ENCODE measurements at regions not wholly inside any gene's neighbourhood (a gene's known extent, or its start where the extent isn't known, plus 50 kb on each side); places are given as distances from the start of the nearest gene placed in this dataset.

DNA sequence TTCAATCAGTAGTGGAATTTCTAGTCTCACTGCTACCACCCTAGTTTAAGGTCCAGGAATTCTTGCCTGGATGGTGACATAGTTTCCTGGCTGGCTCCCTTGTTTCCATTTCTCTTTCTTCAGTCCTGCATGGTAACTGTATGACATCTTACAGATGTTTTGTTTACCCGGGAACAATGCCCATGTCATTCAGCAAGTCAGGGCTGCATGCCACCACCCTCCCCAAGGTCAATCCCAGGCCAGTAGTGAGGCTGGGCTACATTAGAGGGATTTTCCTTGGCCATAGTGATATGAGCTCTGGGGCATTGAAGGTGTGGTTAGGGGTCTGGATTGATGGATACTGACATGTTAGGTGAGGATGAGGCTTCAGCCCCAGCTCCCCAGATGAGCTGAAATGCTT, 114.9 kb upstream of the E2F8 start:
- intact Hi-C loops (cut with micrococcal nuclease; ENCODE audit: unreplicated experiment): no loop called here
- H3K79me2 ChIP-seq (ENCODE audit: control insufficient read depth, insufficient read depth, low read length): no peaks in the 10 kb centered on the region
- no peak overlapping the region for H3K4me2 ChIP-seq (ENCODE audit: control insufficient read depth, insufficient read depth)
- no peak overlapping the region for H2AFZ ChIP-seq (ENCODE audit: control insufficient read depth, low read depth, low read length)
- TF ChIP-seq EGR1 (IDR thresholded peaks at IDR 0.05; ENCODE audit: borderline replicate concordance in 1 of 2, low read depth in 2 of 2, low read length in 2 of 2) (no peak), MYC (IDR thresholded peaks at IDR 0.05; ENCODE audit: insufficient read depth, insufficient read length, insufficient replicate concordance, low read length, severe bottlenecking) (no peak), TCF7 (IDR thresholded peaks at IDR 0.05; ENCODE audit: borderline replicate concordance) (no peak), RFX5 (IDR thresholded peaks at IDR 0.05; ENCODE audit: low read depth, low read length) (no peak), ZSCAN29 (IDR thresholded peaks at IDR 0.05) (no peak), ZBED1 (IDR thresholded peaks at IDR 0.05; ENCODE audit: borderline replicate concordance) (no peak), FOXM1 (IDR thresholded peaks at IDR 0.05; ENCODE audit: low read depth, low read length) (no peak), HCFC1 (IDR thresholded peaks at IDR 0.05; ENCODE audit: low read length) (no peak), MXI1 (IDR thresholded peaks at IDR 0.05; ENCODE audit: low read depth, low read length) (no peak), NR2F1 (conservative IDR thresholded peaks at IDR 0.05) (no peak), POU2F2 (IDR thresholded peaks at IDR 0.05; ENCODE audit: borderline replicate concordance, low read depth, low read length) (no peak), SMARCA5 (IDR thresholded peaks at IDR 0.05) (no peak), ZNF384 (IDR thresholded peaks at IDR 0.05; ENCODE audit: borderline replicate concordance, low read depth, low read length) (no peak), PAX8 (IDR thresholded peaks at IDR 0.05) (no peak), MEF2A (IDR thresholded peaks at IDR 0.05; ENCODE audit: insufficient read depth, low read depth, low read length) (no peak)
- TF ChIP-seq, protein P1, sequence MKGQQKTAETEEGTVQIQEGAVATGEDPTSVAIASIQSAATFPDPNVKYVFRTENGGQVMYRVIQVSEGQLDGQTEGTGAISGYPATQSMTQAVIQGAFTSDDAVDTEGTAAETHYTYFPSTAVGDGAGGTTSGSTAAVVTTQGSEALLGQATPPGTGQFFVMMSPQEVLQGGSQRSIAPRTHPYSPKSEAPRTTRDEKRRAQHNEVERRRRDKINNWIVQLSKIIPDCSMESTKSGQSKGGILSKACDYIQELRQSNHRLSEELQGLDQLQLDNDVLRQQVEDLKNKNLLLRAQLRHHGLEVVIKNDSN (IDR thresholded peaks at IDR 0.05; ENCODE audit: borderline replicate concordance, extremely low read length, insufficient read depth, low read depth, low read length): no peak
- TF ChIP-seq, protein P2, sequence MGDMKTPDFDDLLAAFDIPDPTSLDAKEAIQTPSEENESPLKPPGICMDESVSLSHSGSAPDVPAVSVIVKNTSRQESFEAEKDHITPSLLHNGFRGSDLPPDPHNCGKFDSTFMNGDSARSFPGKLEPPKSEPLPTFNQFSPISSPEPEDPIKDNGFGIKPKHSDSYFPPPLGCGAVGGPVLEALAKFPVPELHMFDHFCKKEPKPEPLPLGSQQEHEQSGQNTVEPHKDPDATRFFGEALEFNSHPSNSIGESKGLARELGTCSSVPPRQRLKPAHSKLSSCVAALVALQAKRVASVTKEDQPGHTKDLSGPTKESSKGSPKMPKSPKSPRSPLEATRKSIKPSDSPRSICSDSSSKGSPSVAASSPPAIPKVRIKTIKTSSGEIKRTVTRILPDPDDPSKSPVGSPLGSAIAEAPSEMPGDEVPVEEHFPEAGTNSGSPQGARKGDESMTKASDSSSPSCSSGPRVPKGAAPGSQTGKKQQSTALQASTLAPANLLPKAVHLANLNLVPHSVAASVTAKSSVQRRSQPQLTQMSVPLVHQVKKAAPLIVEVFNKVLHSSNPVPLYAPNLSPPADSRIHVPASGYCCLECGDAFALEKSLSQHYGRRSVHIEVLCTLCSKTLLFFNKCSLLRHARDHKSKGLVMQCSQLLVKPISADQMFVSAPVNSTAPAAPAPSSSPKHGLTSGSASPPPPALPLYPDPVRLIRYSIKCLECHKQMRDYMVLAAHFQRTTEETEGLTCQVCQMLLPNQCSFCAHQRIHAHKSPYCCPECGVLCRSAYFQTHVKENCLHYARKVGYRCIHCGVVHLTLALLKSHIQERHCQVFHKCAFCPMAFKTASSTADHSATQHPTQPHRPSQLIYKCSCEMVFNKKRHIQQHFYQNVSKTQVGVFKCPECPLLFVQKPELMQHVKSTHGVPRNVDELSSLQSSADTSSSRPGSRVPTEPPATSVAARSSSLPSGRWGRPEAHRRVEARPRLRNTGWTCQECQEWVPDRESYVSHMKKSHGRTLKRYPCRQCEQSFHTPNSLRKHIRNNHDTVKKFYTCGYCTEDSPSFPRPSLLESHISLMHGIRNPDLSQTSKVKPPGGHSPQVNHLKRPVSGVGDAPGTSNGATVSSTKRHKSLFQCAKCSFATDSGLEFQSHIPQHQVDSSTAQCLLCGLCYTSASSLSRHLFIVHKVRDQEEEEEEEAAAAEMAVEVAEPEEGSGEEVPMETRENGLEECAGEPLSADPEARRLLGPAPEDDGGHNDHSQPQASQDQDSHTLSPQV (IDR thresholded peaks at IDR 0.05): no peak
- TF ChIP-seq, protein P3, sequence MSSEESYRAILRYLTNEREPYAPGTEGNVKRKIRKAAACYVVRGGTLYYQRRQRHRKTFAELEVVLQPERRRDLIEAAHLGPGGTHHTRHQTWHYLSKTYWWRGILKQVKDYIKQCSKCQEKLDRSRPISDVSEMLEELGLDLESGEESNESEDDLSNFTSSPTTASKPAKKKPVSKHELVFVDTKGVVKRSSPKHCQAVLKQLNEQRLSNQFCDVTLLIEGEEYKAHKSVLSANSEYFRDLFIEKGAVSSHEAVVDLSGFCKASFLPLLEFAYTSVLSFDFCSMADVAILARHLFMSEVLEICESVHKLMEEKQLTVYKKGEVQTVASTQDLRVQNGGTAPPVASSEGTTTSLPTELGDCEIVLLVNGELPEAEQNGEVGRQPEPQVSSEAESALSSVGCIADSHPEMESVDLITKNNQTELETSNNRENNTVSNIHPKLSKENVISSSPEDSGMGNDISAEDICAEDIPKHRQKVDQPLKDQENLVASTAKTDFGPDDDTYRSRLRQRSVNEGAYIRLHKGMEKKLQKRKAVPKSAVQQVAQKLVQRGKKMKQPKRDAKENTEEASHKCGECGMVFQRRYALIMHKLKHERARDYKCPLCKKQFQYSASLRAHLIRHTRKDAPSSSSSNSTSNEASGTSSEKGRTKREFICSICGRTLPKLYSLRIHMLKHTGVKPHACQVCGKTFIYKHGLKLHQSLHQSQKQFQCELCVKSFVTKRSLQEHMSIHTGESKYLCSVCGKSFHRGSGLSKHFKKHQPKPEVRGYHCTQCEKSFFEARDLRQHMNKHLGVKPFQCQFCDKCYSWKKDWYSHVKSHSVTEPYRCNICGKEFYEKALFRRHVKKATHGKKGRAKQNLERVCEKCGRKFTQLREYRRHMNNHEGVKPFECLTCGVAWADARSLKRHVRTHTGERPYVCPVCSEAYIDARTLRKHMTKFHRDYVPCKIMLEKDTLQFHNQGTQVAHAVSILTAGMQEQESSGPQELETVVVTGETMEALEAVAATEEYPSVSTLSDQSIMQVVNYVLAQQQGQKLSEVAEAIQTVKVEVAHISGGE (CRISPR knock-in tag; IDR thresholded peaks at IDR 0.05): no peak
- DNase-seq (ENCODE audit: low read depth, low spot score) (no peak), ATAC-seq (no peak), FAIRE-seq (no peak)
- no peaks in the 10 kb centered on the region for H3K36me3 ChIP-seq (ENCODE audit: control insufficient read depth in 2 of 2, insufficient read depth in 2 of 2, low read length in 1 of 2)
- H3K27ac ChIP-seq (ENCODE audit: control insufficient read depth, insufficient read depth): no peak overlapping the region
- WGBS (ENCODE audit: insufficient coverage, insufficient replicate concordance, low lambda C conversion rate, missing lambda C conversion rate): 50% methylated on average over 1 of the region's 1 CpG
- no peak overlapping the region for H3K4me3 ChIP-seq
- ChIA-PET SMC1A (ENCODE audit: uncharacterized antibody, unreplicated experiment) (interaction anchor here (0.5 to 1.5 kb wide), 2 partner anchors 11 to 1309 kb away, joined by 3 read pairs; no protein-coding TSS in a partner anchor), POLR2A (no interaction called here), RAD21 (ENCODE audit: unreplicated experiment) (no interaction called here), CTCF (interaction anchor here (1.2 kb wide), 1 partner anchor 14 kb away, joined by 3 read pairs; no protein-coding TSS in a partner anchor)
- peaks cover 4% of the 10 kb centered on the region; the same call in 1 of the 2 replicates for H3K4me1 ChIP-seq (ENCODE audit: control insufficient read depth, insufficient read depth, low read length)
- no peaks in the 10 kb centered on the region for H3K27me3 ChIP-seq (replicated peaks in 1 of 2; ENCODE audit: control insufficient read depth in 2 of 2, insufficient read depth in 2 of 2, low read length in 1 of 2)
- H3K9ac ChIP-seq (ENCODE audit: control insufficient read depth, insufficient read depth, low read length): no peak overlapping the region
- BruUV-seq (replicated peaks): no TSS peak
- no peaks in the 10 kb centered on the region for H4K20me1 ChIP-seq (ENCODE audit: control insufficient read depth, insufficient read depth)
- no peaks in the 10 kb centered on the region for H3K9me3 ChIP-seq (replicated peaks; ENCODE audit: control insufficient read depth, insufficient read depth, low read length)
- in situ Hi-C loops (cut with MboI): no loop called here

Measured in GM12878 (cell line).